ENCODE measurements at regions not wholly inside any gene's neighbourhood (a gene's known extent, or its start where the extent isn't known, plus 50 kb on each side); places are given as distances from the start of the nearest gene placed in this dataset.

DNA sequence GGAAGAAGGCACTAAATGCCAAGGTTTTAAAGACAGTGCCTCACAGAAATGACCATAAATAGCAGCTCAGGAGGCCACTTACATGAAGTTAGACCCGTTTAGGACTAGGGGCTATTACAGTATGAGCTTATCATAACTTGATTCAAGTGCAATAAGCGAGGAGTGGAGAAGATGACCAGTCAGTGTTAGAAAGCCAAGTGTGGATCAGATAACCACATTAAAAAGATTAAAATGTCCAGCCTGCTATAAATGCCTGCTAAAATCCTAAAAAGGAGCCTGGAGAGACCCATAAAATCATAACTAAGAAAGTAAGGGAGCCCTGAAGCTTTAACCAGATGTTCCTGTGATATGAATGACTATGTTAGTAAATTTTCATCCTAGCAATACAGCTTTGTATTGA lies 117.5 kb upstream of the ZNF521 start:
- ATAC-seq (no peak), DNase-seq (no peak)
- Histone ChIP-seq H3K9ac (ENCODE audit: low read length) (no peak overlapping the region), H3K27ac (ENCODE audit: low read length) (no peak overlapping the region), H3K9me2 (replicated peaks; ENCODE audit: low read length) (no peaks in the 10 kb centered on the region), H3F3A (ENCODE audit: low read length, unreplicated experiment) (no peaks in the 10 kb centered on the region), H3K9me3 (ENCODE audit: low read length) (no peaks in the 10 kb centered on the region), H3K27me3 (ENCODE audit: low read length) (peaks cover 50% of the 10 kb centered on the region), H3K4me3 (ENCODE audit: low read length) (no peak overlapping the region), H3K36me3 (ENCODE audit: low read depth, low read length) (no peaks in the 10 kb centered on the region), H3K4me2 (ENCODE audit: low read length) (no peak overlapping the region), H3K79me2 (ENCODE audit: low read length) (no peaks in the 10 kb centered on the region), H3K4me1 (ENCODE audit: insufficient read depth, low read length) (no peaks in the 10 kb centered on the region), H4K20me1 (ENCODE audit: low read length) (no peaks in the 10 kb centered on the region), H2AFZ (ENCODE audit: low read length) (no peak overlapping the region)
- POLR2A ChIA-PET (ENCODE audit: unreplicated experiment) = no interaction called here
- TF ChIP-seq EZH2phosphoT487 (IDR thresholded peaks at IDR 0.05; ENCODE audit: borderline replicate concordance, low read length) (no peak), CTCF (conservative IDR thresholded peaks at IDR 0.05; ENCODE audit: low read depth, low read length) (no peak), EZH2 (IDR thresholded peaks at IDR 0.05; ENCODE audit: low read length, unreplicated experiment) (no peak)
- BruUV-seq (replicated peaks) = no TSS peak
- intact Hi-C loops (cut with micrococcal nuclease) = no loop called here
- CTCF ChIA-PET = no interaction called here

DNA sequence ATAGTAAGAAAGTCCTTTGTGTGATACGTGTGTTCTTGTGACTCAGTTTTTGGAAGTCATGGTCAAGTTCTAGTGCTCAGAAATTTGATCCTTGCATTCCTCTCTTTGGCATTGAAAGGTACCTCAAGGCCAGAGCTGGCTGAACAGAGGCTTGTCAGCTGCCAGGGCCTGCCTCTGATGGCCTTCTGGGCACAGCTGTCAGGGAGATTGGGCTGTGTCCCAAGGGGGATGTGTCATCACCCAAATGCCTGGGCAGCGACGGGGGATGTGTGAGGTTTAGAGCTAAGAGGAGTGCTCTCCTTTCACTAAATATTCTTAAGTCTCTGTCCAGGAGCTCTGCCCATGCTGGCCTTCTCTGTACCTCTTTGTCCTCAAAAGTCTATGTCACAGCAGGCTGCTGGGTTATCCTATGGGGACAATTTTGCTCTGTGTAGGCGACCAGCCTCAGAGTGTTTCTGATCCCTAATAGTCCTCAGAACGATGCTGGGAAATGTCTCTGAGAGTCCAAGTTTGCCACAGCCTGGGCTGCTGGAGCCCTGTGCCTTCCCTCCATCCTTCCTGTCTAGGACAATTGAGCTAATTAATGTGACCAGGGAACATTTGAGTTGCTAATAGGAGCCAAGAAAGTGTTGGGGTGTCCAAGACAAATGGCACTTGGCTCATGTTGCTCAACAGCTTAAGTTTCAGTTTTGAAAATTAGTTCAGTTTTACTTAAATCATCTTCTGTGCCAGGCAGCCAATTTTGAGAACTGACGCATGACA lies 115.4 kb upstream of the ZNF521 start:
- Histone ChIP-seq H3K9me2 (replicated peaks; ENCODE audit: low read length) (no peaks in the 10 kb centered on the region), H3K27me3 (ENCODE audit: low read length) (peaks cover 59% of the 10 kb centered on the region), H3F3A (ENCODE audit: low read length, unreplicated experiment) (no peaks in the 10 kb centered on the region), H3K79me2 (ENCODE audit: low read length) (no peaks in the 10 kb centered on the region), H3K4me2 (ENCODE audit: low read length) (no peak overlapping the region), H3K27ac (ENCODE audit: low read length) (no peak overlapping the region), H3K4me3 (ENCODE audit: low read length) (no peak overlapping the region), H4K20me1 (ENCODE audit: low read length) (no peaks in the 10 kb centered on the region), H3K36me3 (ENCODE audit: low read depth, low read length) (no peaks in the 10 kb centered on the region), H3K4me1 (ENCODE audit: insufficient read depth, low read length) (no peaks in the 10 kb centered on the region), H3K9ac (ENCODE audit: low read length) (no peak overlapping the region), H2AFZ (ENCODE audit: low read length) (no peak overlapping the region), H3K9me3 (ENCODE audit: low read length) (no peaks in the 10 kb centered on the region)
- ChIA-PET POLR2A (ENCODE audit: unreplicated experiment) (no interaction called here), CTCF (no interaction called here)
- DNase-seq (no peak), ATAC-seq (no peak)
- intact Hi-C loops (cut with micrococcal nuclease) = no loop called here
- no TSS peak for BruUV-seq (replicated peaks)
- no peak for TF ChIP-seq CTCF (conservative IDR thresholded peaks at IDR 0.05; ENCODE audit: low read depth, low read length)
- no peak for TF ChIP-seq EZH2 (IDR thresholded peaks at IDR 0.05; ENCODE audit: low read length, unreplicated experiment)
- TF ChIP-seq EZH2phosphoT487 (IDR thresholded peaks at IDR 0.05; ENCODE audit: borderline replicate concordance, low read length) = no peak

DNA sequence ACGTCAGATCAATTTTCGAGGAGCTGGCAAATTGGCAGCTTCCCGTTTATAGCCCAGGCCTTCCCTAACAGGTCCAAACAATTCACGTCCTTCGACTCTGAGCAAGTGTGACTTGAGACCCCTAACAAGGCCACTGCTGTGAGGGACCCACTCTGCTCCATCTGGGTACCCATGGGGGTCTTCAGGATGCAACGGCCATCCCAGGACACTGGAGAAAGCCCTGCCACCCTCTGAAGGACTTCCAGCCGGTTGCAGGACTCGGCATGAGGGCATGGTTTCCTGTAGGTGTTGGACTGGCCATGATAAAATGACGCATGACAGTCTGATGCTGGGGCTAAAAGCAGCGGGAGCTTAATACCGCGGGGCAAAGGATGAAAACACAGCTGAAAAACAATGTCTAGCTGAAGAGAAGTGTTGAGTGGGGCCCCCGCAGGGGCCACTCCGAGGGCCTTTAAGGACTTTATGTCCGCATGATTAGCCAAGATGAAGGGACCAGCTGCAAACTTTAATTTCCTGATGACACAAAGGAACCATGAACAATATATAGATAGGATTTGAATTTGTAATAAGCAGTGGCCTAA lies 113.3 kb upstream of the ZNF521 start:
- H3K27ac ChIP-seq (ENCODE audit: low read length) = no peak overlapping the region
- intact Hi-C loops (cut with micrococcal nuclease) = no loop called here
- H2AFZ ChIP-seq (ENCODE audit: low read length) = no peak overlapping the region
- BruUV-seq (replicated peaks) = no TSS peak
- CTCF ChIA-PET = no interaction called here
- H3K79me2 ChIP-seq (ENCODE audit: low read length) = no peaks in the 10 kb centered on the region
- H4K20me1 ChIP-seq (ENCODE audit: low read length) = no peaks in the 10 kb centered on the region
- no peaks in the 10 kb centered on the region for H3K36me3 ChIP-seq (ENCODE audit: low read depth, low read length)
- no peaks in the 10 kb centered on the region for H3F3A ChIP-seq (ENCODE audit: low read length, unreplicated experiment)
- peaks cover 58% of the 10 kb centered on the region for H3K27me3 ChIP-seq (ENCODE audit: low read length)
- no peak for DNase-seq
- no peaks in the 10 kb centered on the region for H3K9me3 ChIP-seq (ENCODE audit: low read length)
- no peaks in the 10 kb centered on the region for H3K9me2 ChIP-seq (replicated peaks; ENCODE audit: low read length)
- POLR2A ChIA-PET (ENCODE audit: unreplicated experiment) = no interaction called here
- TF ChIP-seq CTCF (conservative IDR thresholded peaks at IDR 0.05; ENCODE audit: low read depth, low read length) = no peak
- H3K4me1 ChIP-seq (ENCODE audit: insufficient read depth, low read length) = no peaks in the 10 kb centered on the region
- no peak overlapping the region for H3K9ac ChIP-seq (ENCODE audit: low read length)
- no peak for ATAC-seq
- no peak overlapping the region for H3K4me3 ChIP-seq (ENCODE audit: low read length)
- no peak overlapping the region for H3K4me2 ChIP-seq (ENCODE audit: low read length)
